ENCODE measurements at regions not wholly inside any gene's neighbourhood (a gene's known extent, or its start where the extent isn't known, plus 50 kb on each side); places are given as distances from the start of the nearest gene placed in this dataset.

GRCh38 chr18:42623935-42624334, 491.6 kb downstream of the RIT2 start:
- intact Hi-C loops (cut with micrococcal nuclease; ENCODE audit: unreplicated experiment), result no loop called here

GRCh38 chr18:42632801-42633200, 482.7 kb downstream of the RIT2 start:
- BruUV-seq (replicated peaks), result no TSS peak
- POLR2A ChIA-PET (ENCODE audit: unreplicated experiment), result no interaction called here

More at GRCh38 chr18:42623935-42624334, 491.6 kb downstream of the RIT2 start:
- H3K27ac ChIP-seq, result no peak overlapping the region
- POLR2A ChIA-PET (ENCODE audit: unreplicated experiment), result no interaction called here
- H3K27me3 ChIP-seq (ENCODE audit: insufficient read depth, low read depth), result no peaks in the 10 kb centered on the region
- no peaks in the 10 kb centered on the region for H3K9me2 ChIP-seq (ENCODE audit: insufficient read depth)
- H3K9me3 ChIP-seq (ENCODE audit: insufficient read depth, low read depth), result no peaks in the 10 kb centered on the region
- DNase-seq, result no peak
- no peaks in the 10 kb centered on the region for H3F3A ChIP-seq (ENCODE audit: insufficient read depth, low read depth)
- H3K4me2 ChIP-seq, result no peak overlapping the region
- H3K36me3 ChIP-seq (ENCODE audit: low read depth), result no peaks in the 10 kb centered on the region
- no peak for TF ChIP-seq EZH2 (IDR thresholded peaks at IDR 0.05; ENCODE audit: low read depth)
- TF ChIP-seq CTCF (conservative IDR thresholded peaks at IDR 0.05), result no peak
- CTCF ChIA-PET, result no interaction called here
- BruUV-seq (replicated peaks), result no TSS peak
- H3K79me2 ChIP-seq (ENCODE audit: low read depth), result no peaks in the 10 kb centered on the region
- H3K4me3 ChIP-seq, result no peak overlapping the region
- H3K4me1 ChIP-seq (replicated peaks; ENCODE audit: insufficient read depth), result no peaks in the 10 kb centered on the region
- H4K20me1 ChIP-seq (ENCODE audit: insufficient read depth), result no peaks in the 10 kb centered on the region
- H2AFZ ChIP-seq, result no peak overlapping the region

GRCh38 chr18:42635378-42636048, 480.0 kb downstream of the RIT2 start:
- intact Hi-C loops (cut with micrococcal nuclease; ENCODE audit: unreplicated experiment), result no loop called here
- no peaks in the 10 kb centered on the region for H3F3A ChIP-seq (ENCODE audit: insufficient read depth, low read depth)
- no peak for DNase-seq

More at GRCh38 chr18:42632801-42633200, 482.7 kb downstream of the RIT2 start:
- Histone ChIP-seq H3K79me2 (ENCODE audit: low read depth) (no peaks in the 10 kb centered on the region), H3K4me1 (replicated peaks; ENCODE audit: insufficient read depth) (no peaks in the 10 kb centered on the region), H3K27me3 (ENCODE audit: insufficient read depth, low read depth) (no peaks in the 10 kb centered on the region), H3K27ac (no peak overlapping the region), H3K9me2 (ENCODE audit: insufficient read depth) (no peaks in the 10 kb centered on the region), H3K4me3 (no peak overlapping the region), H4K20me1 (ENCODE audit: insufficient read depth) (no peaks in the 10 kb centered on the region), H3K4me2 (no peak overlapping the region), H2AFZ (no peak overlapping the region), H3K9me3 (ENCODE audit: insufficient read depth, low read depth) (no peaks in the 10 kb centered on the region), H3F3A (ENCODE audit: insufficient read depth, low read depth) (no peaks in the 10 kb centered on the region), H3K36me3 (ENCODE audit: low read depth) (no peaks in the 10 kb centered on the region)
- no peak for DNase-seq
- CTCF ChIA-PET, result no interaction called here
- TF ChIP-seq EZH2 (IDR thresholded peaks at IDR 0.05; ENCODE audit: low read depth), result no peak
- TF ChIP-seq CTCF (conservative IDR thresholded peaks at IDR 0.05), result no peak
- intact Hi-C loops (cut with micrococcal nuclease; ENCODE audit: unreplicated experiment), result no loop called here

More at GRCh38 chr18:42635378-42636048, 480.0 kb downstream of the RIT2 start:
- Histone ChIP-seq H3K4me3 (no peak overlapping the region), H3K9me3 (ENCODE audit: insufficient read depth, low read depth) (no peaks in the 10 kb centered on the region), H2AFZ (no peak overlapping the region), H3K9me2 (ENCODE audit: insufficient read depth) (no peaks in the 10 kb centered on the region), H3K79me2 (ENCODE audit: low read depth) (no peaks in the 10 kb centered on the region), H3K27ac (no peak overlapping the region), H4K20me1 (ENCODE audit: insufficient read depth) (no peaks in the 10 kb centered on the region), H3K27me3 (ENCODE audit: insufficient read depth, low read depth) (no peaks in the 10 kb centered on the region), H3K4me2 (no peak overlapping the region), H3K36me3 (ENCODE audit: low read depth) (no peaks in the 10 kb centered on the region), H3K4me1 (replicated peaks; ENCODE audit: insufficient read depth) (no peaks in the 10 kb centered on the region)
- POLR2A ChIA-PET (ENCODE audit: unreplicated experiment), result no interaction called here
- BruUV-seq (replicated peaks), result no TSS peak
- CTCF ChIA-PET, result no interaction called here
- TF ChIP-seq EZH2 (IDR thresholded peaks at IDR 0.05; ENCODE audit: low read depth) (no peak), CTCF (conservative IDR thresholded peaks at IDR 0.05) (no peak)
